GM19240 (cell line): ENCODE measurements at regions not wholly inside any gene's neighbourhood (a gene's known extent, or its start where the extent isn't known, plus 50 kb on each side); places are given as distances from the start of the nearest gene placed in this dataset.
"Not testable (repeated sequence)": the region's sequence is repeated elsewhere in the genome, so short reads cannot be mapped to it uniquely, and the experiment has no call there.

ENCODE experiments used
- DNase-seq: peaks from one replicate; pipeline ENCODE4 v3.0.0; 2011; ENCODE audit warnings: low spot score; ENCODE audit not compliant: insufficient read length

- DNase-seq = no peak
Observed at GRCh38 chr2:129794540-129794939, 184.9 kb upstream of the RAB6C start.

GRCh38 chr2:129796225-129796624, 183.2 kb upstream of the RAB6C start:
- DNase-seq = no peak

- no peak for DNase-seq
Observed at GRCh38 chr2:129796801-129797488, 182.5 kb upstream of the RAB6C start.

- no peak for DNase-seq
Observed at GRCh38 chr2:129797489-129798300, 181.8 kb upstream of the RAB6C start.

- DNase-seq = no peak
Observed at GRCh38 chr2:129798301-129798581, 181.2 kb upstream of the RAB6C start.

GRCh38 chr2:129798626-129799025, 180.8 kb upstream of the RAB6C start:
- DNase-seq = no peak

- no peak for DNase-seq
Observed at GRCh38 chr2:129799036-129799958, 180.2 kb upstream of the RAB6C start.

GRCh38 chr2:129800285-129800684, 179.2 kb upstream of the RAB6C start:
- no peak for DNase-seq

GRCh38 chr2:129800686-129801085, 178.8 kb upstream of the RAB6C start:
- no peak for DNase-seq

- DNase-seq = no peak
Observed at GRCh38 chr2:129801575-129801974, 177.9 kb upstream of the RAB6C start.

GRCh38 chr2:129802290-129802689, 177.2 kb upstream of the RAB6C start:
- no peak for DNase-seq

- DNase-seq = no peak
Observed at GRCh38 chr2:129803032-129803431, 176.4 kb upstream of the RAB6C start.

GRCh38 chr2:129803871-129804270, 175.6 kb upstream of the RAB6C start:
- DNase-seq = no peak

GRCh38 chr2:129805899-129806298, 173.6 kb upstream of the RAB6C start:
- DNase-seq = no peak

GRCh38 chr2:129806317-129806716, 173.1 kb upstream of the RAB6C start:
- DNase-seq = no peak

GRCh38 chr2:129806990-129807389, 172.5 kb upstream of the RAB6C start:
- no peak for DNase-seq

GRCh38 chr2:129807642-129808338, 171.7 kb upstream of the RAB6C start:
- not testable (repeated sequence) for DNase-seq

- no peak for DNase-seq
Observed at GRCh38 chr2:129810521-129810920, 168.9 kb upstream of the RAB6C start.

GRCh38 chr2:129812071-129812470, 167.4 kb upstream of the RAB6C start:
- no peak for DNase-seq

- DNase-seq = no peak
Observed at GRCh38 chr2:129812654-129813053, 166.8 kb upstream of the RAB6C start.

GRCh38 chr2:129813404-129813803, 166.1 kb upstream of the RAB6C start:
- DNase-seq = no peak
